GM21576 (cell line): ENCODE measurements at regions not wholly inside any gene's neighbourhood (a gene's known extent, or its start where the extent isn't known, plus 50 kb on each side); places are given as distances from the start of the nearest gene placed in this dataset.
"Not testable (repeated sequence)": the region's sequence is repeated elsewhere in the genome, so short reads cannot be mapped to it uniquely, and the experiment has no call there.

Source experiments
- ATAC-seq: cut with Tn5 transposase; IDR thresholded peaks from one replicate; pipeline ENCODE4 v1.9.1; 2021; ENCODE audit warnings: mild to moderate bottlenecking, moderate library complexity; ENCODE audit not compliant: unreplicated experiment

DNA sequence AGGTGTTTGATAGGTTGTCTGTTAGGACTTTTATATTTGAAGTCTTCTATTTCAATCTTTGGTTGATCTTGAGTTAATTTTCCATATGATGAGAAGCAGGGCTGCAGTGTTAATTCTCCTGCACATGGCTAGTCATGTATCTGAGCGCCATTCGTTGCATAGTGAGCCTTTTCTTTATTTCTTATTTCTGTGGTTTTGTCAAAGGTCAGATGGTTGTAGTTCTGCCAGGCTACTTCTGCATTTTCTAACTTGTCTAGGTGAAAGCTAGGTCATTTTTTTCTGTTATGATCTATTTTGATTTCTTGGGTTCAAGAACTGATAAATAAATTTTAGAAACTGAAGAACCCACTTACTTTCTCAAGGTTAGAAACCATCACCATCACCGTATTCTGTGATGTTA lies 56.7 kb downstream of the CCDC74A start:
- ATAC-seq: no peak

GRCh38 chr2:131584940-131585339 lies 57.3 kb downstream of the CCDC74A start:
- peak; percentile 65 for ATAC-seq

DNA sequence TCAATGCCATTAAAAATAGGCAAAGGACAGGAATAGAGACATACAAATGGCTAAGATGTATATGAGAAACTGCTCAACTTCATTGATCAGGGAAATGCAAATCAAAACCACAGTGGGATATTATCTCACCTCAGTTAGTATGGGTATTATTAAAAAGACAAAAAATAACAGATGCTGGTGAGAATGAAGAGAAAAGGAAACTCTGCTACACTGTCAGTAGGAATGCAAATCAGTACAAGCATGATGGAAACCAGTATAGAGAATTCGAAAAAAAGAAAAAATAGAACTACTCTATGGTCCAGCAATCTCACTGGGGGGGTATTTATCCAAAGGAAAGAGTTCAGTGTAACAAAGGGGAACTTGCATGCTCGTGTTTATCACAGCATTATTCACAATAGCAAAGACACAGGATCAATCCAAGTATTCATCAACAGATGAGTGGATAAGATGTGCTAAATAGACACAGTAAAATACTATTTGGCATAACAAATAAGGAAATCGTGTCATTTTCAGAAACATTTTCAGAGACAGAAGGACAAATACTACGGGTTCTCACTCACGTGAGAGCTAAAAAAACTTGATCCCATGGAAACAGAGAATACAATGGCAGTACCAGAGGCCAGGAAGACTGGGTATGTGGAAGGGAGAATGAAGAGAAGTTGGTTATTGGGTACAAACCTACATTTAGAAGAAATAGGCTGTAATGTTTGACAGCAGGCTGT lies 60.6 kb downstream of the CCDC74A start:
- peak; percentile 69 for ATAC-seq

GRCh38 chr2:131589126-131589525 lies 61.4 kb downstream of the CCDC74A start:
- ATAC-seq: not testable (repeated sequence)

- no peak for ATAC-seq
These were observed 62.7 kb downstream of the CCDC74A start for GRCh38 chr2:131590366-131590765.

- no peak for ATAC-seq
These were observed 63.2 kb downstream of the CCDC74A start for GRCh38 chr2:131590896-131591295.

DNA sequence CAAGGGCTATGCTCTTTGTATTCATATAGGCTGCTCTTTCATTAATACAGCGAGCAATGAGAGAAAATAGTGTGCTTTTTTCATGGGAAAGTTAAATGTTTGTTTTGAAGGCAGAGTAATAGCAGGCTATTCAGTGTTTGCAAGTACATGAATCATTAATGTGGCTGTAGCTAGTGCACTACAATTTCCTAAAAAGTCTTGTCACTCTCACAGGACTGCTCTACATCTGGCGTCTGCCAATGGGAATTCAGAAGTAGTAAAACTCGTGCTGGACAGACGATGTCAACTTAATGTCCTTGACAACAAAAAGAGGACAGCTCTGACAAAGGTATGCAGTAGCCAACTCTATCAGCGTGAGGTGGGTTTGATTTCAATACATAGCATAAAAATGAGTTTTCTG lies 68.9 kb downstream of the CCDC74A start:
- not testable (repeated sequence) for ATAC-seq

DNA sequence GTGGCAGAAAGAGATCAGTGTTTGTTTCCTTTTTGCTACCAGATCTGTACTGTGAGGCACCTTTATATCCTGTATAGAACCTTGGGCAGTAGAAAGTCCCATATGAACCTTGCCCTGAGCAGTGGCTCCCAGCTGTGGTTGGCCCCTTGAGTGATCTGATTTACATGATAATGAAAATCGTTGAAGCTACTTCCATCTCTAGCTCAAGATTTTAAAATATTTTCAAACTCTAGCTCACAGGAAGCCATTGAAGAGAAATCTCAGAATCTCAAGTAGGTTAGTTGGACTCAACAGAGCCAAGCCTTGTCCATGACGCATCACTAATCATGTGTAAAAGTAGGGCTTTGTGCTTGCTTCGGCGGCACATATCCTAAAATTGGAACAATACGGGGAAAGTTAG lies 74.8 kb downstream of the CCDC74A start:
- not testable (repeated sequence) for ATAC-seq

DNA sequence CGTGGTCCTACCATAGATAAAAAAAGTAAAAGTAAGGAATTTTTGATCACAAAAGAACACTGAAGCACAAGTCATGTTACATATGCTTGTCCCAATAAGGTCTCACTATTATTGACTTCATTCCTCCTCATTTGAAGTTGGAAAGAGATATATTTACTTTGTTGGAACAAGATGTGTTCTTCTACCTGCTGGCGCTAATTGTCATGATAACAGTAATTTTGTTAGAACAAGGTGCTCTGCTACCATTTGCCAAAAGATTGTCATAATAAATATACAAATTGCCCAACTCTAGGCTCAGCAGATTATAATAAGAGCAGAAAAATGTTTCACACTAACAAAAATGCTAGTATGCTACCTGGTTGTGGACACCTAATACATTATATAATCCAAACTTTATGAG lies 77.0 kb downstream of the CCDC74A start:
- not testable (repeated sequence) for ATAC-seq

- ATAC-seq: not testable (repeated sequence)
These were observed 78.7 kb downstream of the CCDC74A start for GRCh38 chr2:131606366-131606765.

DNA sequence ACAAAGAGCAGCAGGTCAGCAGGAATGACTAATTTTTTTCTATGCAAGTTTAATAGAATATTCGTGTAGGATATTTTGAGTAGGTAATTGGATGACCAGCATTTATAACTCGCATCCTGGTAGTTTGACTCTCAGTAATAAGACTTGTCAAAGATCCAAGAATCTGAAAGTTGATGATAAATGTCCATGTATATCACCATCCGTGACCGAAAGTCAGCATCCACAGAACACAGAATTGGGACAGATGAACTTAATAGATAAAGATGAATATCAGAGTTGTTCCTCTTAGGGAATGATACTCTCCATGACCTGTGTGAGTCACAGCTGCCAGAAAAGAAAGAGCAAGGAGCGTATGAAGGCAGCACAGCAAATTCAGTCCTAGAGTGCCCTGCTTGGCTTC lies 79.4 kb downstream of the CCDC74A start:
- not testable (repeated sequence) for ATAC-seq

- ATAC-seq: not testable (repeated sequence)
These were observed 86.9 kb downstream of the CCDC74A start for GRCh38 chr2:131614539-131614938.

DNA sequence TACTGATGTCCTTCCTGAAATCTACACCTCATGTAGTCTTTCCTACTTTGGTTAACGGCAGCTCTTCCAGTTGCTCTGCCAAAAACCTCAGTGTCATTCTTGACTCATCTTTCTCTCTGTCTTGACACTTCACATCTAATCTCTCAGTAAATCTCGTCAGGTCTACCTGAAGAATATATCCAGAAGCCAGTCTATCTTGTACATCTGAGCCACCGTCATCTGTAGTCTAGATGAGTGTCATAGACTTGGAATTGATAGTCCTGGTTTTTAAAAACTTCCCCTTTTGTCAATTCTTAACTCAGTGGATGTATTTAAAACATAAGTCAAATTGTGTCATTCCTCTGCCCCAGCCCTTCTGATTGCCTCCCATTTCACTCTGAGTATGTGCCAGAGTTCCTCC lies 90.6 kb downstream of the CCDC74A start:
- not testable (repeated sequence) for ATAC-seq

DNA sequence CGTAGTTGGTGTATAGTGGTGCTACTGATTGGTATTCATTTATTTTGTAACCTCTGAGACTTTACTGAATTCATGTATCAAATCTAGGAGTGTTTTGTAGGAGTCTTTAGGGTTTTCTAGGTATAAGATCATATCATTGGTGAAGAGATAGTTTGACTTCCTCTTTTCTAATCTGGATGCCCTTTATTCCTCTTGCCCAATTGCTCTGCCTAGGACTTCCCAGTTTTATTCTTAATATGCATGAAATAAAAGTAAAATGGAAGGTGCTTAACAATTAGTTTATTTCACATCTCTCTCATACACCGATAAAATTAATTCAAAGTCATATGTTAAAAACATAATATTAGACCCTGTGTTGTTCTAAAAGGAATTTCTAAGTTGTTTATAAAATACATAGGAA lies 95.2 kb downstream of the CCDC74A start:
- not testable (repeated sequence) for ATAC-seq

- ATAC-seq: not testable (repeated sequence)
These were observed 98.3 kb downstream of the CCDC74A start for GRCh38 chr2:131626011-131626410.

DNA sequence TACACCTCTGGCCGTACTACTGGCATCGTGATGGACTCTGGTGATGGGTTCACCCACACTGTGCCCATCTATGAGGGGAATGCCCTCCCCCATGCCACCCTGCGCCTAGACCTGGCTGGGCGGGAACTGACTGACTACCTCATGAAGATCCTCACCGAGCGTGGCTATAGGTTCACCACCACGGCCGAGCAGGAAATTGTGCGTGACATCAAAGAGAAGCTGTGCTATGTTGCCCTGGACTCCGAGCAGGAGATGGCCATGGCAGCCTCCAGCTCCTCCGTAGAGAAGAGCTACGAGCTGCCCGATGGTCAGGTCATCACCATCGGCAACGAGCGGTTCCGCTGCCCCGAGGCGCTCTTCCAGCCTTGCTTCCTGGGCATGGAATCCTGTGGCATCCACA lies 98.9 kb downstream of the CCDC74A start:
- ATAC-seq: not testable (repeated sequence)

DNA sequence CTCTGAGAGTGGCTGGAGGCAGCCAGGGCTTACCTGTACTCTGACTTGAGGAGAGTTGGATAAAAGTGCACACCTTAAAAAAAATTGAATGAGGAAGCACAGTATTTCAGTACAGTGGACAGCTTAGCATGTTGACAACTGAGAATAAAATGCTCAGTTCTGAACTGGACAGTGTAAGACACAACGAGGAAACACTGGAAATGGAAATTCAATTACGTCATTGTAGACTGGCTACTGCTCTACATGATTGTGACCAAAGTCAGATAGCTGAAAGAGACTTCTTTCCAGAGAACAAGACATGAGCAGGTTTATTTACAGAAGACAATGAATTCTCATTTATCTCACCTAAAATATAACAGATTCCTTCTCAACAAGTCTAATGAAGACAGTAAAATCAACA lies 100.1 kb downstream of the CCDC74A start:
- not testable (repeated sequence) for ATAC-seq

DNA sequence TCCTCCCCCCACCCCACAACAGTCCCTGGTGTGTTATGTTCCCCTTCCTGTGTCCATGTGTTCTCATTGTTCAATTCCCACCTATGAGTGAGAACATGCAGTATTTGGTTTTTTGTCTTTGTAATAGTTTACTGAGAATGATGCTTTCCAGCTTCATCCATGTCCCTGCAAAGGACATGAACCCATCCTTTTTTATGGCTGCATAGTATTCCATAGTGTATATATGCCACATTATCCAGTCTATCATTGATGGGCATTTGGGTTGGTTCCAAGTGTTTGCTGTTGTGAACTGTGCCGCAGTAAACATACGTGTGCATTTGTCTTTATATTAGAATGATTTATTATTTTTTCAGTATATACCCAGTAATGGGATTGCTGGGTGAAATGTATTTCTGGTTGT lies 104.0 kb downstream of the CCDC74A start:
- not testable (repeated sequence) for ATAC-seq

- not testable (repeated sequence) for ATAC-seq
These were observed 105.7 kb downstream of the CCDC74A start for GRCh38 chr2:131633405-131633804.

DNA sequence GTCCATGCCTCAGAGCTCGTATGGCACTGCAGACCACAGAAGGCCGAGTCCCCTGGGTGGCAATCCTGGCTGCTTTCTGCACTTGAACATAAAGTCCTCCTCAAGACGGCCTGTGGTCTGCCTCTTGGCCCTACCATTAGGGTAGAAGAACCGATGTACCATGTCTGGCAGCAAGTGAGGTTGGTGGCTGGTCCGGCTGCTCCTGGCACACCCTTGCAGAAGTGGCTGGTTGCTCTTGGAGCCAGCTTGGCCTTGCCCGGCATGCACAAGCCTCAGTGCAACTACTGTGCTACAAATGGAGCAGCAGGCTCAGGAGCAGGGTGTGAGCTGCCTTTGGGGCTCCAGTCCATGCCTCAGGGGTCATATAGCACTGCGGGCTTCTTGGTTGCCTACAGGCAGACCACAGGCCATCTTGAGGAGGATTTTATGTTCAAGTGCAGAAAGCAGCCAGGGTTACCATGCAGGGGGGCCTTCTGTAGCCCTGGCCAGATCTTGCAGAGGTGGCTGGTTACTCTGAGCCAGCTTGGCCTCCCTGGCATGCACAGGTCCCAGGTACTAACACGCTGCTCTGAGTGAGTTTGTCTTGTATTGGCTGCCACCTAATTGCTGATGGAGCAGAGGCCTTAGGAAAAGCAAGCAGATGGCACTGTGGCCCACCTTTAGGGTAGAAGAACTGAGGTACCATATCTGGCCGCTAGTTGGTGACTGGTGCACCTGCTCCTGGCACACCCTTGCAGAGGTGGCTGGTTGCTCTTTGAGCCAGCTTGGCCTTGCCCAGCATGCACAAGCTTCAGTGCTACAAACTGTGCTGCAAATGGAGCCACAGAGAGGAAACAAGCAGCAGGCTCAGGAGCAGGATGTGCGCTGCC lies 106.4 kb downstream of the CCDC74A start:
- not testable (repeated sequence) for ATAC-seq

GRCh38 chr2:131635611-131636010 lies 107.9 kb downstream of the CCDC74A start:
- ATAC-seq: no peak
